Calu3 (cell line): ENCODE measurements at regions not wholly inside any gene's neighbourhood (a gene's known extent, or its start where the extent isn't known, plus 50 kb on each side); places are given as distances from the start of the nearest gene placed in this dataset.

ENCODE experiments used
- BruUV-seq: library from RNA; stranded (reverse); fragments of 400-500 nt; replicated peaks from 2 replicates; lab custom pipeline; 2021; lab: Mats Ljungman, UMichigan
- CTCF ChIA-PET: fragments of 300-600 bp; sonication (Branson Sonifier 250); formaldehyde crosslinking; loops from one replicate; lab custom pipeline; 2022; ENCODE audit warnings: antibody characterized with exemption; lab: Charles Lee
- DNase-seq: peaks from one replicate; pipeline ENCODE4 v3.0.0; 2022
- H3K27ac Mint-ChIP-seq: one replicate; pipeline ENCODE4 v1.8.0; 2022; ENCODE audit warnings: mixed read lengths; ENCODE audit not compliant: unreplicated experiment
- H3K27me3 Mint-ChIP-seq: one replicate; pipeline ENCODE4 v1.8.0; 2022; ENCODE audit warnings: mixed read lengths; ENCODE audit not compliant: unreplicated experiment
- H3K36me3 Mint-ChIP-seq: one replicate; pipeline ENCODE4 v1.8.0; 2022; ENCODE audit warnings: mild to moderate bottlenecking, moderate library complexity, mixed read lengths; ENCODE audit not compliant: insufficient read depth, unreplicated experiment
- H3K4me1 Mint-ChIP-seq: one replicate; pipeline ENCODE4 v1.8.0; 2022; ENCODE audit warnings: mild to moderate bottlenecking, low read depth, mixed read lengths; ENCODE audit not compliant: unreplicated experiment
- H3K4me3 Mint-ChIP-seq: one replicate; pipeline ENCODE4 v1.8.0; 2022; ENCODE audit warnings: mild to moderate bottlenecking, low read depth, moderate library complexity, mixed read lengths; ENCODE audit not compliant: unreplicated experiment
- H3K9me3 Mint-ChIP-seq: one replicate; pipeline ENCODE4 v1.8.0; 2022; ENCODE audit warnings: low read depth, mixed read lengths; ENCODE audit not compliant: unreplicated experiment
- CTCF ChIP-seq: fragments of 200-600 bp; IDR thresholded peaks from one replicate; pipeline ENCODE4 v1.8.0; 2022; ENCODE audit warnings: antibody characterized with exemption; ENCODE audit not compliant: unreplicated experiment
- intact Hi-C: fragments of 100-400 bp; cut with micrococcal nuclease; formaldehyde crosslinking; loops from one replicate; pipeline ENCODE4 v1.10.0; 2022; ENCODE audit not compliant: unreplicated experiment

GRCh38 chr3:154549391-154549790, 119.4 kb upstream of the GPR149 start:
- BruUV-seq, result no TSS peak
- Mint-ChIP-seq H3K9me3 (no peaks in the 10 kb centered on the region), H3K4me1 (no peaks in the 10 kb centered on the region), H3K27ac (no peak overlapping the region), H3K36me3 (no peaks in the 10 kb centered on the region), H3K4me3 (no peak overlapping the region), H3K27me3 (no peaks in the 10 kb centered on the region)
- DNase-seq, result no peak
- no peak for TF ChIP-seq CTCF
- CTCF ChIA-PET, result no interaction called here
- intact Hi-C loops, result no loop called here

GRCh38 chr3:154548341-154548740, 118.4 kb upstream of the GPR149 start:
- Mint-ChIP-seq H3K27me3 (no peaks in the 10 kb centered on the region), H3K27ac (no peak overlapping the region), H3K4me3 (no peak overlapping the region), H3K9me3 (no peaks in the 10 kb centered on the region), H3K36me3 (no peaks in the 10 kb centered on the region), H3K4me1 (no peaks in the 10 kb centered on the region)
- no peak for TF ChIP-seq CTCF
- CTCF ChIA-PET, result no interaction called here
- no TSS peak for BruUV-seq
- DNase-seq, result no peak
- intact Hi-C loops, result no loop called here

- intact Hi-C loops, result no loop called here
- no TSS peak for BruUV-seq
- H3K4me1 Mint-ChIP-seq, result no peaks in the 10 kb centered on the region
- no peak overlapping the region for H3K27ac Mint-ChIP-seq
- CTCF ChIA-PET, result no interaction called here
- DNase-seq, result no peak
- H3K27me3 Mint-ChIP-seq, result no peaks in the 10 kb centered on the region
- H3K9me3 Mint-ChIP-seq, result no peaks in the 10 kb centered on the region
- no peaks in the 10 kb centered on the region for H3K36me3 Mint-ChIP-seq
- no peak overlapping the region for H3K4me3 Mint-ChIP-seq
- no peak for TF ChIP-seq CTCF
Observed at GRCh38 chr3:154542837-154543236, 112.8 kb upstream of the GPR149 start.

GRCh38 chr3:154540950-154541604, 111.1 kb upstream of the GPR149 start:
- BruUV-seq, result no TSS peak
- H3K4me1 Mint-ChIP-seq, result no peaks in the 10 kb centered on the region
- CTCF ChIA-PET, result no interaction called here
- H3K27me3 Mint-ChIP-seq, result no peaks in the 10 kb centered on the region
- no peaks in the 10 kb centered on the region for H3K36me3 Mint-ChIP-seq
- intact Hi-C loops, result no loop called here
- peaks cover 1% of the 10 kb centered on the region for H3K9me3 Mint-ChIP-seq
- no peak for DNase-seq
- no peak overlapping the region for H3K27ac Mint-ChIP-seq
- H3K4me3 Mint-ChIP-seq, result no peak overlapping the region
- TF ChIP-seq CTCF, result no peak
